Tibial nerve (tissue), 4 donors: ENCODE measurements at regions not wholly inside any gene's neighbourhood (a gene's known extent, or its start where the extent isn't known, plus 50 kb on each side); places are given as distances from the start of the nearest gene placed in this dataset.

Experiments
- EP300 ChIP-seq, 2 donors: sonication (generic); formaldehyde crosslinking; IDR thresholded peaks; one replicate each; pipeline ENCODE4 v1.6.1; 2017; ENCODE audit warnings: antibody characterized with exemption in 2 of 2, mild to moderate bottlenecking in 1 of 2
- TF ChIP-seq, protein P1 (sequence below), 5 experiments: fragments of 200-600 bp in 3 of 5; fragments of 450-650 bp in 2 of 5; sonication (generic) in 3 of 5; IDR thresholded peaks; one replicate each; pipeline ENCODE4 v1.5.1; 2016 to 2019; ENCODE audit warnings: antibody characterized with exemption in 5 of 5, mild to moderate bottlenecking in 3 of 5, moderate library complexity in 2 of 5

GRCh38 chr16:13492046-13492445 is 427.9 kb upstream of the ERCC4 start:
- TF ChIP-seq, protein P1, sequence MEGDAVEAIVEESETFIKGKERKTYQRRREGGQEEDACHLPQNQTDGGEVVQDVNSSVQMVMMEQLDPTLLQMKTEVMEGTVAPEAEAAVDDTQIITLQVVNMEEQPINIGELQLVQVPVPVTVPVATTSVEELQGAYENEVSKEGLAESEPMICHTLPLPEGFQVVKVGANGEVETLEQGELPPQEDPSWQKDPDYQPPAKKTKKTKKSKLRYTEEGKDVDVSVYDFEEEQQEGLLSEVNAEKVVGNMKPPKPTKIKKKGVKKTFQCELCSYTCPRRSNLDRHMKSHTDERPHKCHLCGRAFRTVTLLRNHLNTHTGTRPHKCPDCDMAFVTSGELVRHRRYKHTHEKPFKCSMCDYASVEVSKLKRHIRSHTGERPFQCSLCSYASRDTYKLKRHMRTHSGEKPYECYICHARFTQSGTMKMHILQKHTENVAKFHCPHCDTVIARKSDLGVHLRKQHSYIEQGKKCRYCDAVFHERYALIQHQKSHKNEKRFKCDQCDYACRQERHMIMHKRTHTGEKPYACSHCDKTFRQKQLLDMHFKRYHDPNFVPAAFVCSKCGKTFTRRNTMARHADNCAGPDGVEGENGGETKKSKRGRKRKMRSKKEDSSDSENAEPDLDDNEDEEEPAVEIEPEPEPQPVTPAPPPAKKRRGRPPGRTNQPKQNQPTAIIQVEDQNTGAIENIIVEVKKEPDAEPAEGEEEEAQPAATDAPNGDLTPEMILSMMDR (IDR thresholded peaks at IDR 0.05): no peak
- TF ChIP-seq EP300 (IDR thresholded peaks at IDR 0.05): no peak
